GM23338 (cell line): ENCODE measurements at regions not wholly inside any gene's neighbourhood (a gene's known extent, or its start where the extent isn't known, plus 50 kb on each side); places are given as distances from the start of the nearest gene placed in this dataset.

Experiments
- ATAC-seq: fragments of 200-7000 bp; cut with Tn5 transposase; 3 replicates; pipeline ENCODE4 v1.9.1; 2020
- DNase-seq: peaks from one replicate; pipeline ENCODE4 v3.0.0-alpha.2; 2015; ENCODE audit warnings: low spot score
- H2AFZ ChIP-seq: fragments of 200-600 bp; sonication (generic); 2 replicates; pipeline ENCODE4 v1.8.0; 2016; ENCODE audit warnings: antibody characterized with exemption, mild to moderate bottlenecking, moderate library complexity
- H3F3A ChIP-seq: fragments of 200-600 bp; sonication (generic); replicated peaks from 2 replicates; pipeline ENCODE4 v1.8.0; 2017; ENCODE audit warnings: antibody characterized with exemption, mixed run types, low read depth
- H3K27ac ChIP-seq: fragments of 200-600 bp; sonication (generic); 2 replicates; pipeline ENCODE4 v1.6.1; 2016; ENCODE audit warnings: low read depth
- H3K27me3 ChIP-seq: fragments of 200-600 bp; sonication (generic); 2 replicates; pipeline ENCODE4 v1.8.0; 2016; ENCODE audit warnings: mild to moderate bottlenecking, mixed run types, moderate library complexity; ENCODE audit not compliant: insufficient read depth
- H3K36me3 ChIP-seq: fragments of 200-600 bp; sonication (generic); 2 replicates; pipeline ENCODE4 v1.8.0; 2016; ENCODE audit warnings: mild to moderate bottlenecking; ENCODE audit not compliant: insufficient read depth
- H3K4me1 ChIP-seq: fragments of 200-600 bp; sonication (generic); 2 replicates; pipeline ENCODE4 v1.8.0; 2016; ENCODE audit warnings: mild to moderate bottlenecking, moderate library complexity; ENCODE audit not compliant: insufficient read depth
- H3K4me2 ChIP-seq: fragments of 200-600 bp; sonication (generic); 2 replicates; pipeline ENCODE4 v1.7.1; 2017; ENCODE audit warnings: mixed run types
- H3K4me3 ChIP-seq: fragments of 200-600 bp; sonication (generic); 2 replicates; pipeline ENCODE4 v1.6.1; 2016; ENCODE audit warnings: mixed run types
- H3K79me2 ChIP-seq: fragments of 200-600 bp; sonication (generic); replicated peaks from 2 replicates; pipeline ENCODE4 v1.8.0; 2017; ENCODE audit warnings: mild to moderate bottlenecking; ENCODE audit not compliant: insufficient read depth
- H3K9me2 ChIP-seq: fragments of 200-600 bp; sonication (generic); 2 replicates; pipeline ENCODE4 v1.8.0; 2017; ENCODE audit not compliant: insufficient read depth
- H4K20me1 ChIP-seq: fragments of 200-600 bp; sonication (generic); replicated peaks from 2 replicates; pipeline ENCODE4 v1.8.0; 2017; ENCODE audit warnings: mild to moderate bottlenecking; ENCODE audit not compliant: insufficient read depth
- H3K27ac Mint-ChIP-seq: 2 replicates; pipeline ENCODE4 v1.8.0; 2020; ENCODE audit warnings: inconsistent platforms, mild to moderate bottlenecking, moderate library complexity, mixed read lengths
- H3K27me3 Mint-ChIP-seq: 3 replicates; pipeline ENCODE4 v1.8.0; 2022; ENCODE audit warnings: low read depth, mild to moderate bottlenecking, moderate library complexity, mixed read lengths, inconsistent platforms; ENCODE audit not compliant: insufficient read depth, poor library complexity
- H3K36me3 Mint-ChIP-seq: 3 replicates; pipeline ENCODE4 v1.8.0; 2021; ENCODE audit warnings: low read depth, mild to moderate bottlenecking, inconsistent platforms, moderate library complexity, mixed read lengths
- H3K4me1 Mint-ChIP-seq: 3 replicates; pipeline ENCODE4 v1.8.0; 2020; ENCODE audit warnings: mild to moderate bottlenecking, inconsistent platforms, mixed read lengths
- H3K4me3 Mint-ChIP-seq: 3 replicates; pipeline ENCODE4 v1.8.0; 2021; ENCODE audit warnings: moderate library complexity, mild to moderate bottlenecking, inconsistent platforms, mixed read lengths
- H3K9me3 Mint-ChIP-seq: 3 replicates; pipeline ENCODE4 v1.8.0; 2020; ENCODE audit warnings: moderate library complexity, mild to moderate bottlenecking, inconsistent platforms, mixed read lengths
- TF ChIP-seq, protein P1 (sequence below): IDR thresholded peaks from one replicate; pipeline ENCODE4 v1.6.1; 2018; ENCODE audit warnings: antibody characterized with exemption; ENCODE audit not compliant: unreplicated experiment
- TF ChIP-seq, protein P2 (sequence below): fragments of 250-450 bp; sonication (Bioruptor Pico); IDR thresholded peaks from 2 replicates; pipeline ENCODE4 v1.5.0; 2020; ENCODE audit warnings: mild to moderate bottlenecking, moderate library complexity

DNA sequence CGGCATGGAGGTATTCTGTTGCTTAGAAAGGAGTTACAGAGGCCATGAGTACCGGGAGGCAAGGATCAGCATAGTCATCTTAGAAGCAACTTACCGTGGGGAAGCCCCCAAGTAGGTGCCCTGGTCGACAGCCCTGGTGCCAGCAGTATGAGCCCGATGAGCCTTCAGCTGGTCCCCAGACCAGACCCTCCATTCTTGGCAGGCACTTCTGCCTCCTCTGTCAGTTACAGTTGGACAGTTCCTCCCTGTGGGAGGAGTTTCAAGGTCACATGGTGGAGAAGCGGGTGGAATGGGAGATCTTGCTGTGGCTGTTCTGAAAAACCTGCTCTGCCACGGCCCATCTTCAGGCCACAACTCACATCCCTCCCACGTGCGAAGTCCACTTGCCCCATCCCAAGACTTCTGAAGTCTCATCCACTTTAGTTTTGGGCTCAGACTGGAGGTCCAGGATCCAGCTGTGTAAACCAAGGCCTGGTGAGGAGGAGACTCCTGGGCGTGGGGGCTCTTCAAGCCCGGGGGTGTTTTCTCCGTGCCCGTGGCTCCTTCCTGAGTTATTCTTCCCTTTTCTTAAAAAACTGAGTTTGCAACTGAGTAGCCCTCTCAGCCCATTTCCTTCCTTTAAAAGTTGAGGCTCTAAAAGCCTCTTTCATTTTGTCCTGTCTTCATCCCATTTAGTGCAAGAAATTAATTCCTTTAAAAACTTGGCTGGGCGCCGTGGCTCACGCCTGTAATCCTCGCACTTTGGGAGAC lies 133.5 kb downstream of the SEC14L1 start:
- TF ChIP-seq, protein P1, sequence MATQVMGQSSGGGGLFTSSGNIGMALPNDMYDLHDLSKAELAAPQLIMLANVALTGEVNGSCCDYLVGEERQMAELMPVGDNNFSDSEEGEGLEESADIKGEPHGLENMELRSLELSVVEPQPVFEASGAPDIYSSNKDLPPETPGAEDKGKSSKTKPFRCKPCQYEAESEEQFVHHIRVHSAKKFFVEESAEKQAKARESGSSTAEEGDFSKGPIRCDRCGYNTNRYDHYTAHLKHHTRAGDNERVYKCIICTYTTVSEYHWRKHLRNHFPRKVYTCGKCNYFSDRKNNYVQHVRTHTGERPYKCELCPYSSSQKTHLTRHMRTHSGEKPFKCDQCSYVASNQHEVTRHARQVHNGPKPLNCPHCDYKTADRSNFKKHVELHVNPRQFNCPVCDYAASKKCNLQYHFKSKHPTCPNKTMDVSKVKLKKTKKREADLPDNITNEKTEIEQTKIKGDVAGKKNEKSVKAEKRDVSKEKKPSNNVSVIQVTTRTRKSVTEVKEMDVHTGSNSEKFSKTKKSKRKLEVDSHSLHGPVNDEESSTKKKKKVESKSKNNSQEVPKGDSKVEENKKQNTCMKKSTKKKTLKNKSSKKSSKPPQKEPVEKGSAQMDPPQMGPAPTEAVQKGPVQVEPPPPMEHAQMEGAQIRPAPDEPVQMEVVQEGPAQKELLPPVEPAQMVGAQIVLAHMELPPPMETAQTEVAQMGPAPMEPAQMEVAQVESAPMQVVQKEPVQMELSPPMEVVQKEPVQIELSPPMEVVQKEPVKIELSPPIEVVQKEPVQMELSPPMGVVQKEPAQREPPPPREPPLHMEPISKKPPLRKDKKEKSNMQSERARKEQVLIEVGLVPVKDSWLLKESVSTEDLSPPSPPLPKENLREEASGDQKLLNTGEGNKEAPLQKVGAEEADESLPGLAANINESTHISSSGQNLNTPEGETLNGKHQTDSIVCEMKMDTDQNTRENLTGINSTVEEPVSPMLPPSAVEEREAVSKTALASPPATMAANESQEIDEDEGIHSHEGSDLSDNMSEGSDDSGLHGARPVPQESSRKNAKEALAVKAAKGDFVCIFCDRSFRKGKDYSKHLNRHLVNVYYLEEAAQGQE: peak; percentile 13
- TF ChIP-seq, protein P2, sequence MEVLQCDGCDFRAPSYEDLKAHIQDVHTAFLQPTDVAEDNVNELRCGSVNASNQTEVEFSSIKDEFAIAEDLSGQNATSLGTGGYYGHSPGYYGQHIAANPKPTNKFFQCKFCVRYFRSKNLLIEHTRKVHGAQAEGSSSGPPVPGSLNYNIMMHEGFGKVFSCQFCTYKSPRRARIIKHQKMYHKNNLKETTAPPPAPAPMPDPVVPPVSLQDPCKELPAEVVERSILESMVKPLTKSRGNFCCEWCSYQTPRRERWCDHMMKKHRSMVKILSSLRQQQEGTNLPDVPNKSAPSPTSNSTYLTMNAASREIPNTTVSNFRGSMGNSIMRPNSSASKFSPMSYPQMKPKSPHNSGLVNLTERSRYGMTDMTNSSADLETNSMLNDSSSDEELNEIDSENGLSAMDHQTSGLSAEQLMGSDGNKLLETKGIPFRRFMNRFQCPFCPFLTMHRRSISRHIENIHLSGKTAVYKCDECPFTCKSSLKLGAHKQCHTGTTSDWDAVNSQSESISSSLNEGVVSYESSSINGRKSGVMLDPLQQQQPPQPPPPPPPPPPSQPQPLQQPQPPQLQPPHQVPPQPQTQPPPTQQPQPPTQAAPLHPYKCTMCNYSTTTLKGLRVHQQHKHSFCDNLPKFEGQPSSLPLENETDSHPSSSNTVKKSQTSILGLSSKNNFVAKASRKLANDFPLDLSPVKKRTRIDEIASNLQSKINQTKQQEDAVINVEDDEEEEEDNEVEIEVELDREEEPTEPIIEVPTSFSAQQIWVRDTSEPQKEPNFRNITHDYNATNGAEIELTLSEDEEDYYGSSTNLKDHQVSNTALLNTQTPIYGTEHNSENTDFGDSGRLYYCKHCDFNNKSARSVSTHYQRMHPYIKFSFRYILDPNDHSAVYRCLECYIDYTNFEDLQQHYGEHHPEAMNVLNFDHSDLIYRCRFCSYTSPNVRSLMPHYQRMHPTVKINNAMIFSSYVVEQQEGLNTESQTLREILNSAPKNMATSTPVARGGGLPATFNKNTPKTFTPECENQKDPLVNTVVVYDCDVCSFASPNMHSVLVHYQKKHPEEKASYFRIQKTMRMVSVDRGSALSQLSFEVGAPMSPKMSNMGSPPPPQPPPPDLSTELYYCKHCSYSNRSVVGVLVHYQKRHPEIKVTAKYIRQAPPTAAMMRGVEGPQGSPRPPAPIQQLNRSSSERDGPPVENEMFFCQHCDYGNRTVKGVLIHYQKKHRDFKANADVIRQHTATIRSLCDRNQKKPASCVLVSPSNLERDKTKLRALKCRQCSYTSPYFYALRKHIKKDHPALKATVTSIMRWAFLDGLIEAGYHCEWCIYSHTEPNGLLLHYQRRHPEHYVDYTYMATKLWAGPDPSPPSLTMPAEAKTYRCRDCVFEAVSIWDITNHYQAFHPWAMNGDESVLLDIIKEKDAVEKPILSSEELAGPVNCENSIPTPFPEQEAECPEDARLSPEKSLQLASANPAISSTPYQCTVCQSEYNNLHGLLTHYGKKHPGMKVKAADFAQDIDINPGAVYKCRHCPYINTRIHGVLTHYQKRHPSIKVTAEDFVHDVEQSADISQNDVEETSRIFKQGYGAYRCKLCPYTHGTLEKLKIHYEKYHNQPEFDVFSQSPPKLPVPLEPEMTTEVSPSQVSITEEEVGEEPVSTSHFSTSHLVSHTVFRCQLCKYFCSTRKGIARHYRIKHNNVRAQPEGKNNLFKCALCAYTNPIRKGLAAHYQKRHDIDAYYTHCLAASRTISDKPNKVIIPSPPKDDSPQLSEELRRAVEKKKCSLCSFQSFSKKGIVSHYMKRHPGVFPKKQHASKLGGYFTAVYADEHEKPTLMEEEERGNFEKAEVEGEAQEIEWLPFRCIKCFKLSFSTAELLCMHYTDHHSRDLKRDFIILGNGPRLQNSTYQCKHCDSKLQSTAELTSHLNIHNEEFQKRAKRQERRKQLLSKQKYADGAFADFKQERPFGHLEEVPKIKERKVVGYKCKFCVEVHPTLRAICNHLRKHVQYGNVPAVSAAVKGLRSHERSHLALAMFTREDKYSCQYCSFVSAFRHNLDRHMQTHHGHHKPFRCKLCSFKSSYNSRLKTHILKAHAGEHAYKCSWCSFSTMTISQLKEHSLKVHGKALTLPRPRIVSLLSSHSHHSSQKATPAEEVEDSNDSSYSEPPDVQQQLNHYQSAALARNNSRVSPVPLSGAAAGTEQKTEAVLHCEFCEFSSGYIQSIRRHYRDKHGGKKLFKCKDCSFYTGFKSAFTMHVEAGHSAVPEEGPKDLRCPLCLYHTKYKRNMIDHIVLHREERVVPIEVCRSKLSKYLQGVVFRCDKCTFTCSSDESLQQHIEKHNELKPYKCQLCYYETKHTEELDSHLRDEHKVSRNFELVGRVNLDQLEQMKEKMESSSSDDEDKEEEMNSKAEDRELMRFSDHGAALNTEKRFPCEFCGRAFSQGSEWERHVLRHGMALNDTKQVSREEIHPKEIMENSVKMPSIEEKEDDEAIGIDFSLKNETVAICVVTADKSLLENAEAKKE (CRISPR knock-in tag): no peak
- no peak for DNase-seq
- H3K9me2 ChIP-seq: no peaks in the 10 kb centered on the region
- H3K9me3 Mint-ChIP-seq: peaks cover 2% of the 10 kb centered on the region; the same call in 1 of the 3 replicates
- H3F3A ChIP-seq: no peaks in the 10 kb centered on the region
- no peak overlapping the region for H3K27ac Mint-ChIP-seq
- peaks cover 1% of the 10 kb centered on the region; the same call in 1 of the 3 replicates for H3K4me1 Mint-ChIP-seq
- H2AFZ ChIP-seq: no peak overlapping the region
- H3K4me1 ChIP-seq: peaks cover under 1% of the 10 kb centered on the region; the same call in 1 of the 2 replicates
- no peak overlapping the region for H3K4me3 Mint-ChIP-seq
- H3K4me3 ChIP-seq: no peak overlapping the region
- H4K20me1 ChIP-seq: no peaks in the 10 kb centered on the region; the same call in 1 of the 2 replicates
- H3K36me3 ChIP-seq: no peaks in the 10 kb centered on the region
- no peaks in the 10 kb centered on the region for H3K36me3 Mint-ChIP-seq
- peaks cover 8% of the 10 kb centered on the region for H3K27me3 Mint-ChIP-seq
- H3K79me2 ChIP-seq: no peaks in the 10 kb centered on the region
- ATAC-seq: peak; percentile 25; the same call in 1 of the 3 replicates
- H3K27me3 ChIP-seq: peaks cover 3% of the 10 kb centered on the region; the same call in 1 of the 2 replicates
- H3K4me2 ChIP-seq: no peak overlapping the region
- H3K27ac ChIP-seq: no peak overlapping the region
